GM19452 (cell line): ENCODE measurements at regions not wholly inside any gene's neighbourhood (a gene's known extent, or its start where the extent isn't known, plus 50 kb on each side); places are given as distances from the start of the nearest gene placed in this dataset.

Experiments
- ATAC-seq: cut with Tn5 transposase; IDR thresholded peaks from one replicate; pipeline ENCODE4 v1.9.1; 2021; ENCODE audit not compliant: unreplicated experiment

DNA sequence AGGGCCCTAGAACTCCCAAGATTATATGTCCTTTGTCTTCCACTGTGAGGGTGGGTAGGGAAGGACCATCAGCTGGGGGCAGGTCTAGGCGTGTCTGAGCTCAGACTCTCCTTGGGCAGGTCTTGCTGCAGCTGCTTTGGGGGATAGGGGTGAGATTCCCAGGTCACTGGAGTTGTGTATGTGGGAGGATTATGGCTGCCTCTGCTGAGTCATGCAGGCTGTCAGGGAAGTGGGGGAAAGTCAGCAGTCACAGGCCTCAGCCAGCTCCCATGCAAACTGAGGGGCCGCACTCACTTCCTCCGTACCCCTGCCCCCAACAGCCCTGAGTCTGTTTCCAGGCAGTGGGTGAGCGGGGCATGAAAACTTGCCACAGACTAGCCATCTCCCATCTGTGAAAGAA is 600.8 kb downstream of the DIAPH3 start:
- ATAC-seq = no peak

DNA sequence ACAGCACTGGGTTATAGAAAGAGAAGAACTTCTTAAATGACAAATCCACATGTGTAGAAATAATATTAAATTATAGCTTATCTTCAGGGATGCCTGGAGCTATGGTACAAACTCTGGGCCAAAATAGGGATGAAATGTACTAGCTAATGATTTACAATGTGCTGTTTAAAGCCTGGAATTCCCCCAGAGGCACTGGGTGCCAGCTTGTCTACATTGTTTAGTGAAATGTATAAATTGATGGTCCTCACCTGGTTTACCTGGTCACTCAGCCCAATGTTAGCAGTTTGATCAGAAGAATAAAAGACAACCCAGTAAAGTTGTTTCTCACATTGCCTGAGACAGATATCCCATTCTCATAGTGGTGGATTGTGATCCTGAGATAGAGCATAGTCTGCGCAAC is 597.2 kb downstream of the DIAPH3 start:
- ATAC-seq = no peak

DNA sequence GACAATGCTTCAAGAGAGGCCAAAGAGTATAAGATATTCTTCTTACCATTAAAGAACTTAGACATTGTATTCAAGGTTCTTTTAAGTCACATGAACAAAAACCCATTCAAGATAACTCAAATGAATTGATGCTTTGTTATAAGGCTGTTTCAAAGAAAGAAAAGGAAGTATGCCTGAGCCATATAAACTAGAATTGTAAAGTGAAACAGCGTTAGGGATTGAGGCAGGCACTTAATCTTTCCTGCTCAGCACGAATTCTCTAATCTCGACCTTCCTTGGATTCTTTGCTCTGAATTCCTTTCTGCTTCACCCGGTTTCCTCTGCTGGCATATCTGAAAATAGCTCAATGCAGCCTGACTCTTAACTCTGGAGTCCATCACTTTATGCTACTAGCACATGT is 595.4 kb downstream of the DIAPH3 start:
- ATAC-seq = no peak

DNA sequence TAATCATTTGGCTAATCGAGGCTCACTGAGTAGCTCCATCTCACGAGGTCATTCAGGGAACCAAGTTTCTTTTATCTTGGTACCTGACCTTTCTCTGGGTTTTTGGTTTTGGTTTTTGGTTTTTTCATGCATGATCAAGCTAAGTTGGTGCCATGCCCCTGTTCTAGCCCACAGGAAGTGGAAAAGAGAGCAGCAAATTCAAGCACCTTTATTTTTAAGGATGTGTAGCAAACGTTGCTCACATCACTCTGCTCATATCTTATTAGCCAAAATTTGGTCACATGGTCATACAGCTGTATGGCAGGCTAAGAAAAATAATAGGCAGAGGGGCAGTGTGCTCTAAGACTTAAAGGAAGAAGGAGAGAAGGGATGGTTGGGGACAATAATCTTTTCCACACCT is 593.5 kb downstream of the DIAPH3 start:
- no peak for ATAC-seq

DNA sequence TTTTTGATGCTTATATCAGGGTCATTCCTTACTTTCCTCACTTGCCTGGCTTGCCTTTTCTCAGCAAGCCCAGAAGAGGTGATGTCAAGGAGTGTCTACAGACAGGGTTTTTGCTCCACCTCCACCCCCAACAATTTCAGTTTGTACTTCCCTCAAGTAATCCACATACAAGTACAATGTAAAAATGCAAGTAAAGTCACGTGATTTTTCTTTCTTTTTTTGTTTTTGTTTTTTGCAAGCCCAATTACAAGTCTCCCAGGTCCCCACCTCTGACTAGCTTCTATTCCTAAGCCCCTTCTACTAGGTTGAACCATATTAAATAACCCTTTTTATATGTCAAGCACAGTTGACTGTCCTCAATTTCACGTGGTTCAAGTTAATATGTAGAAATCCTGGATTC is 579.6 kb downstream of the DIAPH3 start:
- ATAC-seq = no peak

DNA sequence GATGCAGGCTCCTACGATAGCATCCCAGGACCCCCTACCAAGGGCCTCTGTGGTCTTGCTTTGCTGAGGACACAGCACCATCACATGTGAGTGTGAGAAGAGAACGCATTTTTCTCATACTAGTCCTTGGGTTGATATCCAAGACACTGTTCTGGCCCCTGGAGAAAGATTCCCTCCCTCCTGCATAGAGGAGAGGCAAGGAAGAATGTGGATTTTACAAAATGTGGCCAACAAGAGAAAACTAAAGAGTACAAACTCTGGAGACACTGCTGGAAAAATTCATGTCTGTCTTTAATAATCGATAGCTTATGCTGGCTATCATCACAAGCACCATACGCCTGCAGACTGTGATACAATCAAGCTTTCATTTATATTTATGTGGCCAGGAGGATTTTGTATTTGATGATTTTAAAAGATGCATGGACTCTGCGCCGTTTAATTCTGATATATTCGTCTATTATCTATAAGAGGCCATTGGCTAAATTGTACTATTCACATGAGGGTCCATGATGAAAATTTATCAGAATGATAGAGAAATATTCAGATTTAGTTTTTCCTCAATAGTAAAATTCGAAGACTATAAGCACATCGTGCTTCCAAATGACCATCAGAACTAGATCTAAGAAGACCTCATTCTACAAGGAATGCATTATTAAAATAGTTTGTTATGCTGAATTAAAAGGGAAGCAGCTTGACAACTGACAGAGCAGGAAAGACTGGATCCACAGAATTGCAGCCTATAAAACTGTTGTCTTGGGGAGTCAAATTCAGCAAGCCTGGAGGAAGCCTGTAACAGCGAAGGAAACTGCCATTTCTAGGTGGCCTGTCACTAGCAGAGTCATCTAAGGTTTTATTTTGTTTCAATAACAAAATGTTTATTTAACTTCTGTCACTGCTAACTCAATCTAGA is 578.7 kb downstream of the DIAPH3 start:
- ATAC-seq = no peak

DNA sequence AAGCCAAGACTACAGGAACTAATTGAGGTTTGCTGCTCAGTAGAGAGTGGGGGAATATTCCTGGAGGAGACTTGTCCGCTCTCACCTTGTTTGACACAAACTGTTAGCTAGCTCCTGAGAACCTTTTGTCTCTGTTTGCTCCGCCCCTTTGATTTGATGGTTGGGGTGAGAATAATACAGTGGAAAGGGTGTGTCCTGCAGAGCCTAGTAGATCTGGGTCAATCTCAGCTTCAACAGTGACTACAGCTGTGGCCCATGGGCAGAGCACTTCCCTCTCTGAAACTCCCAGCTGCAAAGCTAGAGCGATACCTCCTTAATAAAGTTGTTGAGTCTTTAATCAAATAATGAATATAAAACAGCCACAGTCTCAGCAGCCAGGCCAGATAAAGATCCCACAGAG is 576.7 kb downstream of the DIAPH3 start:
- no peak for ATAC-seq

DNA sequence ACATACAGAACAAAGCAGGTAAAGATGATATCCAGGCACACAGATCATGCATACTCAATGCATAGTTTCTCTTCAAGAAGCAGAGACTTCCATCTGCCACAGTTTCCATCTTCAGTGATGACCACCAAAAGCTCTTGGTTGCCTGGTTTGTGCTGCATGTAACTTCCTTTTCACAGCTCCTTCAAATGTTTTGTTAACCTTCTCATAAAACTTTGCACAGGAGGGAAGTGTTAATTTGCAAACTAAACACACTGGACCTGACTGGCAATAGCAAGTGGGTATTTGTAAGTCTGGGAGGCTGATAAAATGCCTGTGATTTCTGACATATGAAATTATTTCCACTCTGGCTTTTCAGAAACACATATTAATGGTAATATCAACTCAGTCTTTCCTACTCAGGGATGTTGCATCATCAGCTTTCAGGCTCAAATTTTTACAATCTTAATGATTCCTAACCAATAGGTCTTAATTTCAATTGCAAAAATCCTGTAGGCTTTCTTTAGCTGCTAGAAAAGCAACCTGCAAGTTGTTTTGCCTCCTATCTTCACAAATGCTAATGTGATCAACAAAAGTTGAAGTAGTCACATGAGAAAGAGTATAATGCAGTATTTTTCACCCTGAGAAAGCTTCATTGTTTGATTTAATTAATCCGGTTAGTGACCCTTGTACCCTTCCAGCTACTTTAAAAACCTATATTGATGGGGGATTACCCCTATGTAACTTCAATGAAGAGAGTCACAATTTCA is 575.6 kb downstream of the DIAPH3 start:
- no peak for ATAC-seq

DNA sequence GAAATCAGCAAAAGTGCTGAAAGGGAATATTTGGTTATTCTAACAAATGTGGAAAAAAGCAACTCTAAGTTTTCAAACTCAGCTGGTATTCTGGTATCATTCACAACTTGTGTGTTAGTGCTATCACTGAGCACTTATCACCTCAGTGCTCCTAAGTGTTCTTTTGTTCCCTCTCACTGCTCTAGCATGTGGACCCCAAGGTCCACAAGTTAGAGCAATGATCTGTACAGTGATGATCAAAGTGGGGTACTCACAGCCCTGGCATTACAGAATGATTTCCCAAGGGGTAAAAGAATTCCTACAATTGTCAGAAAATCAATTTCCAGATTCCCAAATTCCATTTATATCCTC is 575.0 kb downstream of the DIAPH3 start:
- ATAC-seq = no peak

DNA sequence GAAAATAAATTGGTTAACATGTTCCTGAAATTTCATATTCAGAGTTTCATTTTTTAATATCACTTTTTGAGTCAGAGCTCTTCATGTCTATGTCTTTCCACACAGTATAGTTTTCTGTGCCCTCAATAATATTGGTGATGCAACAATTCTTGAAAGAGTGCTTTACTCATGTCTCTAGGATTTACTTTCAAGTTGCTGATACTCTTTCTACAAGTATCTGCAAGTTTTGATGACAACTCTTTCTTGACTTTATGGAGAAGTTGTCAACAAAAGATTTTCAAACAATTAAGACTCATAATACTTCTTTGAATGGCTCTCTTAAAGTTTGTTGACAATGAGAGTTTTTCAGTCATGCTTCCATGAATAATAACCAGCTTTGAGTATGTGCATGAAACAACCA is 561.7 kb downstream of the DIAPH3 start:
- no peak for ATAC-seq

DNA sequence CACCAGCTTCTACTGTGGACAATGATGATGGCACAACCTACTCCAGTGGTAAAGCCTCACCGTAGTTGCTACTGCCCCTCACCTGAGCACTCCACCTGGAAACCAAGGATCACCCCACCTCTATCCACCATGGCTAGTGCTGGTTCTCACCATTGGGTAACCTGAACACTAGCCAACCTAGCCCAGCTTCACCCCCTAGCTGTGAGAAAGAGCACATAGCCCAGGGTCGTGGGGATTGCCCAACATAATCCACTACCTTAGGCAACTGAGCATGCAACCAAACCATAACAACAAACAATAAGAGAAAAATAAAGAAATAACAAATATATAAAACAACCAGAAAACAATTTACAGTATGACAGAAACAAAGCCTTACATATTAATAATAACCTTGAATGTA is 560.1 kb downstream of the DIAPH3 start:
- ATAC-seq = no peak

DNA sequence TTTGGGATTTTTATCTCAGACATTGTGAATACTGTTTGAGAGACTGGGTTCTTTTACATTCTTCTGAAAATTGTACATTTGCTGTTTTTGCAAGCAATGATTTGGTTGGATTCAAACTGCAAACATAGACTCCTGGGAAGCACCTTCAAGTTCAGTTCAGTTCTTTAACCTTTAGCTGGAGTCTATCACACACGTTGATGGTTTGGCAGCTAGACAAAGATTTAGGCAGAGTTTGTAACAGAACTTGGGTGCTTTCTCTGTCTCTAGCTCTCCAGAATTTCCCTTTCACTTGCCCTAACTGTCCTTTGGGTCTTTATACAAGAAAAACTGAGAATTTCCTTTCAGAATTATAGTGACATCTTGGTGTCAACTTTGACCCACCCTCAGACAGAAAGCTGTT is 556.6 kb downstream of the DIAPH3 start:
- no peak for ATAC-seq

DNA sequence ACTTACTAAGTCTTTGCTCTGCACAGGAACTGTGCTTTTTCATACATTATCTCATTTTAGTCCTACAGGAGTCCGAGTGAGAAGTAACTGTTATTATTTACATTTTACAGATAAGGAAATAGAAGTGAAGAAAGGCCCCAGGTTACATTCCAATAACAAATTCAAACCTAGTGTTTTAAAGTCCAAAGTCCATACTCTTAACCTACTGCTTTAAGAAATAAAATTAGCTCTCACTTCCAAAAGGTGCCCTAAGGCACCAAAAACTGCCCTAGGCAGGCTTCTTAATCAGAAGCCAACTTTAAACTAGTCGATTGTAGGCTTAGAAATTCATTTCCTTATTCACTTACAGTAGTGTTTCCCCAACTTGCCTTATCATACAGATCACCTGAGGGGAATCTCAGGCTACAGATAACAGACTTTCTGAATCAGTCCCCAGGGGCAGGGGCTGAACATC is 555.9 kb downstream of the DIAPH3 start:
- ATAC-seq = no peak

DNA sequence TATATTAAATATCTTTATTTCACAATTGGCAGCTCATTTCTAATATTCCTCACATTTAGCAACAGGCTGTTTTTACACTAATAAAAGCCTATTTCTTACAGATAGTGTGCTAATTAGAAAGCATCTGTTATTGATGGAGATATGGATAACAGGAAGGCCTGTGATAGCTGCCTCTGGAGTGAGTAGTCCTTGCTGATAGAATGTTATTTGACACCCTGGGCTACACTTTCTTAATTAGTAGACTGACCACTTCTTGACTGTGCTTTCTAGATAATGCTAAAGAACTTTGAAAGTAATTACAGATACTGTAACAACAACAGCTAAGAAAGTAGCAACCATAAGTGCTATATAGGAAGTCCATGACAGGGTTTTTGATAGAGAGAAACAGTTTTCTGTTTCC is 554.3 kb downstream of the DIAPH3 start:
- ATAC-seq = no peak
